GM21825 (cell line): ENCODE measurements at regions not wholly inside any gene's neighbourhood (a gene's known extent, or its start where the extent isn't known, plus 50 kb on each side); places are given as distances from the start of the nearest gene placed in this dataset.
"Not testable (repeated sequence)": the region's sequence is repeated elsewhere in the genome, so short reads cannot be mapped to it uniquely, and the experiment has no call there.

ENCODE experiments used
- ATAC-seq: cut with Tn5 transposase; IDR thresholded peaks from one replicate; pipeline ENCODE4 v1.9.1; 2021; ENCODE audit warnings: mild to moderate bottlenecking, moderate library complexity; ENCODE audit not compliant: unreplicated experiment

GRCh38 chr6:15747354-15747883, 84.6 kb upstream of the DTNBP1 start:
- no peak for ATAC-seq

- ATAC-seq, result no peak
Measured at GRCh38 chr6:15745781-15746180, 83.0 kb upstream of the DTNBP1 start.

- ATAC-seq, result no peak
Measured at GRCh38 chr6:15744818-15745402, 82.1 kb upstream of the DTNBP1 start.

- not testable (repeated sequence) for ATAC-seq
Measured at GRCh38 chr6:15742013-15742412, 79.2 kb upstream of the DTNBP1 start.

- ATAC-seq, result no peak
Measured at GRCh38 chr6:15741405-15741804, 78.6 kb upstream of the DTNBP1 start.

- no peak for ATAC-seq
Measured at GRCh38 chr6:15739867-15740266, 77.0 kb upstream of the DTNBP1 start.

GRCh38 chr6:15739353-15739752, 76.5 kb upstream of the DTNBP1 start:
- no peak for ATAC-seq

- not testable (repeated sequence) for ATAC-seq
Measured at GRCh38 chr6:15738195-15738594, 75.4 kb upstream of the DTNBP1 start.

- ATAC-seq, result no peak
Measured at GRCh38 chr6:15736297-15736696, 73.5 kb upstream of the DTNBP1 start.

GRCh38 chr6:15735567-15736265, 72.9 kb upstream of the DTNBP1 start:
- no peak for ATAC-seq

GRCh38 chr6:15734118-15734897, 71.5 kb upstream of the DTNBP1 start:
- ATAC-seq, result no peak

GRCh38 chr6:15730922-15731321, 68.1 kb upstream of the DTNBP1 start:
- no peak for ATAC-seq

GRCh38 chr6:15730442-15730841, 67.6 kb upstream of the DTNBP1 start:
- ATAC-seq, result no peak

- ATAC-seq, result no peak
Measured at GRCh38 chr6:15722731-15723130, 59.9 kb upstream of the DTNBP1 start.

GRCh38 chr6:15716889-15717288, 54.1 kb upstream of the DTNBP1 start:
- no peak for ATAC-seq

GRCh38 chr6:15715851-15716250, 53.0 kb upstream of the DTNBP1 start:
- no peak for ATAC-seq

GRCh38 chr6:15715060-15715459, 52.2 kb upstream of the DTNBP1 start:
- ATAC-seq, result no peak

- no peak for ATAC-seq
Measured at GRCh38 chr6:15714658-15715057, 51.8 kb upstream of the DTNBP1 start.

GRCh38 chr6:15713325-15713724, 50.5 kb upstream of the DTNBP1 start:
- no peak for ATAC-seq

GRCh38 chr6:15712797-15713196, 50.0 kb upstream of the DTNBP1 start:
- ATAC-seq, result no peak
